RWPE2 (cell line): ENCODE measurements at regions not wholly inside any gene's neighbourhood (a gene's known extent, or its start where the extent isn't known, plus 50 kb on each side); places are given as distances from the start of the nearest gene placed in this dataset.

Experiments
- ATAC-seq: fragments of 200-7000 bp; cut with Tn5 transposase; 3 replicates; pipeline ENCODE4 v1.9.1; 2021; ENCODE audit warnings: low read depth
- DNase-seq: peaks from one replicate; pipeline ENCODE4 v3.0.0-alpha.2; 2020; ENCODE audit warnings: low spot score
- H3K27ac ChIP-seq: fragments of 450-650 bp; 2 replicates; pipeline ENCODE4 v1.5.1; 2017; ENCODE audit warnings: mild to moderate bottlenecking; ENCODE audit not compliant: poor library complexity, severe bottlenecking
- H3K27me3 ChIP-seq: fragments of 250-450 bp; sonication (Bioruptor Pico); 2 replicates; pipeline ENCODE4 v1.5.1; 2021; ENCODE audit warnings: mild to moderate bottlenecking, moderate library complexity; ENCODE audit not compliant: insufficient read depth, poor library complexity, severe bottlenecking
- H3K36me3 ChIP-seq: fragments of 250-450 bp; sonication (Bioruptor Pico); 2 replicates; pipeline ENCODE4 v1.5.1; 2020; ENCODE audit warnings: low read depth, mild to moderate bottlenecking, moderate library complexity
- H3K4me1 ChIP-seq: fragments of 250-450 bp; sonication (Bioruptor Pico); 2 replicates; pipeline ENCODE4 v1.5.1; 2021; ENCODE audit warnings: mild to moderate bottlenecking, moderate library complexity; ENCODE audit not compliant: insufficient read depth, poor library complexity, severe bottlenecking
- H3K4me3 ChIP-seq: fragments of 250-450 bp; sonication (Bioruptor Pico); 2 replicates; pipeline ENCODE4 v1.5.1; 2021; ENCODE audit warnings: mild to moderate bottlenecking, moderate library complexity; ENCODE audit not compliant: severe bottlenecking
- H3K9me3 ChIP-seq: fragments of 250-450 bp; sonication (Bioruptor Pico); 2 replicates; pipeline ENCODE4 v1.5.1; 2021; ENCODE audit warnings: mild to moderate bottlenecking, moderate library complexity; ENCODE audit not compliant: severe bottlenecking
- TF ChIP-seq, protein P1 (sequence below): fragments of 450-650 bp; IDR thresholded peaks from one replicate; pipeline ENCODE4 v1.5.1; 2017; ENCODE audit warnings: mild to moderate bottlenecking, moderate library complexity; ENCODE audit not compliant: poor library complexity, severe bottlenecking

DNA sequence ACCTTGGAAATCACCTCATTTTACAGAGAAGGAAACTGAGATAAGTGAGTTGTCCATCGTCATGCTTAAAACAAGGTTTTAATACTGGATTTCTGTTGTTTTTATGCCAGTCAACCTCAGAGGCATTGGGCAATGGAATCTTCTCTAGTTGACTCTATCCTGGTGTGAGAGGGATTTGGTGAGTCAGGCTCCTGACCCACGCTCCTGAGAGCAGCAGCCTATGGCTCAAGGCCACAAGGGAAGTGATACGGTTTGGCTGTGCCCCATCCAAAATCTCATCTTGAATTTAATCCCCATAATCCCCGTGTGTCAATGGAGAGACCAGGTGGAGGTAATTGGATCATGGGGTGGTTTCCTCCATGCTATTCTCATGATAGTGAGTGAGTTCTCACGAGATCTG lies 90.1 kb downstream of the TLR5 start:
- Histone ChIP-seq H3K4me3 (no peak overlapping the region), H3K4me1 (no peaks in the 10 kb centered on the region), H3K27me3 (no peaks in the 10 kb centered on the region), H3K36me3 (no peaks in the 10 kb centered on the region), H3K27ac (no peak overlapping the region), H3K9me3 (no peaks in the 10 kb centered on the region)
- ATAC-seq: no peak
- TF ChIP-seq, protein P1, sequence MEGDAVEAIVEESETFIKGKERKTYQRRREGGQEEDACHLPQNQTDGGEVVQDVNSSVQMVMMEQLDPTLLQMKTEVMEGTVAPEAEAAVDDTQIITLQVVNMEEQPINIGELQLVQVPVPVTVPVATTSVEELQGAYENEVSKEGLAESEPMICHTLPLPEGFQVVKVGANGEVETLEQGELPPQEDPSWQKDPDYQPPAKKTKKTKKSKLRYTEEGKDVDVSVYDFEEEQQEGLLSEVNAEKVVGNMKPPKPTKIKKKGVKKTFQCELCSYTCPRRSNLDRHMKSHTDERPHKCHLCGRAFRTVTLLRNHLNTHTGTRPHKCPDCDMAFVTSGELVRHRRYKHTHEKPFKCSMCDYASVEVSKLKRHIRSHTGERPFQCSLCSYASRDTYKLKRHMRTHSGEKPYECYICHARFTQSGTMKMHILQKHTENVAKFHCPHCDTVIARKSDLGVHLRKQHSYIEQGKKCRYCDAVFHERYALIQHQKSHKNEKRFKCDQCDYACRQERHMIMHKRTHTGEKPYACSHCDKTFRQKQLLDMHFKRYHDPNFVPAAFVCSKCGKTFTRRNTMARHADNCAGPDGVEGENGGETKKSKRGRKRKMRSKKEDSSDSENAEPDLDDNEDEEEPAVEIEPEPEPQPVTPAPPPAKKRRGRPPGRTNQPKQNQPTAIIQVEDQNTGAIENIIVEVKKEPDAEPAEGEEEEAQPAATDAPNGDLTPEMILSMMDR: no peak
- no peak for DNase-seq

DNA sequence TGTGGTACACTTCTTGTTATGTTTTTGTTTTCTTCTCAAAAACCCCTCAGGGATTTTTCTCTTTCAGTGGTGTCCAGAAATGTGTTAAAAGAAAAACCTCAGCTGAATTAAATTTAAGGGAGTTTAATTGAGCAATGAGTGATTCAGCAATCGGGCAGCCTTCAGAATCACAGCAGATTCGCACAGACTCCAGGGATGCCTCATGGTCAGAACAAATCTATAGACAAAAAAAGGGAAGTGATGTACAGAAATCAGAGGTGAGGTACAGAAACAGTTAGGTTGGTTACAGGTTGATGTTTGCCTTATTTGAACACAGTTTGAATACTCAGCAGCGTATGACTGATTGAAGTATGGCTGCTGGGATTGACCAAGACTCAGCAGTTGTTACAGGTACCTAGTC lies 86.2 kb downstream of the TLR5 start:
- TF ChIP-seq, protein P1: no peak
- Histone ChIP-seq H3K36me3 (no peaks in the 10 kb centered on the region), H3K4me3 (no peak overlapping the region), H3K9me3 (no peaks in the 10 kb centered on the region), H3K27ac (no peak overlapping the region), H3K4me1 (no peaks in the 10 kb centered on the region), H3K27me3 (no peaks in the 10 kb centered on the region)
- DNase-seq (no peak), ATAC-seq (no peak)

DNA sequence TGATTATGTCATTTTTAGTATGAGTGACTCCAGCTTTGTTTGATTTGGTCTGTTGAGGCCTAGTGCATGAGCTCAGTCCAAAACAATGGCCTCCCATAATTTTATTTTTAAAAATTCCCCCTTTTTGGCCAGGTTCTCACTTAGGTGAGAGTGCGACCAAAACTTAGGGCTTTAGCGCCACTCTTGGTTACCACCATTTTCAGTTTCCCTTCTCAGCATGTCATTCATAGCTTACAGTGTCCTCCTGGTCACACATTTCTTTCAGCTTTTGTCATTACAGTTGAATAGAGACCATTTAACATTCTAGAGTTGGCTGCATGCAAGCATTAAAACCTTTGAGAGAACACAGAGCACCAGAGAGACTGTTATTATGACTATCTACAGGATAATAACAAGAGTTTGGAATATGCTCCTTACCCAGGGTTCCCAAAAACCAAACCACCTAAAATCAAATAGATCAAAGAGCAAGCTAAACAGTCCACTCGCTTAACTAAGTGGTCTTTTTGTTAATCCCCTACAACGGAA lies 85.4 kb downstream of the TLR5 start:
- TF ChIP-seq, protein P1: no peak
- ATAC-seq (no peak), DNase-seq (no peak)
- Histone ChIP-seq H3K9me3 (no peaks in the 10 kb centered on the region), H3K4me1 (no peaks in the 10 kb centered on the region), H3K27me3 (no peaks in the 10 kb centered on the region), H3K4me3 (no peak overlapping the region), H3K27ac (no peak overlapping the region), H3K36me3 (no peaks in the 10 kb centered on the region)
